ENCODE measurements at regions not wholly inside any gene's neighbourhood (a gene's known extent, or its start where the extent isn't known, plus 50 kb on each side); places are given as distances from the start of the nearest gene placed in this dataset.

- DNase-seq = no peak
Observed at GRCh38 chr2:185990861-185991525, 252.4 kb downstream of the FSIP2 start.

GRCh38 chr2:185998562-185999070 lies 260.0 kb downstream of the FSIP2 start:
- DNase-seq = no peak

- no peak for DNase-seq
Observed at GRCh38 chr2:186009341-186009740, 270.7 kb downstream of the FSIP2 start.

GRCh38 chr2:186017278-186017677 lies 278.7 kb downstream of the FSIP2 start:
- no peak for DNase-seq

GRCh38 chr2:186024921-186025320 lies 286.3 kb downstream of the FSIP2 start:
- no peak for DNase-seq

GRCh38 chr2:186027922-186028321 lies 289.3 kb downstream of the FSIP2 start:
- DNase-seq = no peak

- DNase-seq = no peak
Observed at GRCh38 chr2:186031229-186031628, 292.6 kb downstream of the FSIP2 start.

GRCh38 chr2:186032102-186032738 lies 293.6 kb downstream of the FSIP2 start:
- DNase-seq = no peak

- DNase-seq = no peak
Observed at GRCh38 chr2:186032930-186033329, 294.3 kb downstream of the FSIP2 start.

GRCh38 chr2:186033541-186033940 lies 294.9 kb downstream of the FSIP2 start:
- no peak for DNase-seq

GRCh38 chr2:186036862-186037449 lies 298.4 kb downstream of the FSIP2 start:
- no peak for DNase-seq

GRCh38 chr2:186042207-186043028 lies 303.8 kb downstream of the FSIP2 start:
- no peak for DNase-seq

GRCh38 chr2:186044761-186045160 lies 306.2 kb downstream of the FSIP2 start:
- DNase-seq = no peak

- no peak for DNase-seq
Observed at GRCh38 chr2:186052930-186053329, 314.3 kb downstream of the FSIP2 start.

GRCh38 chr2:186058614-186059013 lies 320.0 kb downstream of the FSIP2 start:
- no peak for DNase-seq

- no peak for DNase-seq
Observed at GRCh38 chr2:186059096-186059495, 320.5 kb downstream of the FSIP2 start.

- no peak for DNase-seq
Observed at GRCh38 chr2:186060744-186061440, 322.3 kb downstream of the FSIP2 start.

- no peak for DNase-seq
Observed at GRCh38 chr2:186064507-186064906, 325.9 kb downstream of the FSIP2 start.

- DNase-seq = no peak
Observed at GRCh38 chr2:186065491-186065890, 326.9 kb downstream of the FSIP2 start.

- no peak for DNase-seq
Observed at GRCh38 chr2:186068139-186068801, 329.7 kb downstream of the FSIP2 start.

GRCh38 chr2:186069676-186070075 lies 331.1 kb downstream of the FSIP2 start:
- no peak for DNase-seq

GRCh38 chr2:186085226-186085625 lies 346.6 kb downstream of the FSIP2 start:
- DNase-seq = no peak
